ENCODE measurements at regions not wholly inside any gene's neighbourhood (a gene's known extent, or its start where the extent isn't known, plus 50 kb on each side); places are given as distances from the start of the nearest gene placed in this dataset.
"Not testable (repeated sequence)": the region's sequence is repeated elsewhere in the genome, so short reads cannot be mapped to it uniquely, and the experiment has no call there.

- no peaks in the 10 kb centered on the region for H3K79me1 ChIP-seq (replicated peaks; ENCODE audit: low read length, poor library complexity, severe bottlenecking)
- H3K27me3 ChIP-seq (ENCODE audit: control insufficient read depth in 1 of 2, insufficient read depth in 1 of 2, low read length in 2 of 2), result no peaks in the 10 kb centered on the region
- no peak overlapping the region for H3K9ac ChIP-seq (ENCODE audit: low read length)
- no peak overlapping the region for H3K23ac ChIP-seq (ENCODE audit: low read length in 2 of 2)
- no peak overlapping the region for H3K14ac ChIP-seq (ENCODE audit: low read length in 2 of 2)
- H3K4me3 ChIP-seq (ENCODE audit: insufficient read depth in 1 of 2, low read depth in 1 of 2, low read length in 2 of 2), result no peak overlapping the region
- no peak overlapping the region for H2AK5ac ChIP-seq (ENCODE audit: low read length, severe bottlenecking)
- H2BK120ac ChIP-seq (ENCODE audit: low read depth, low read length), result no peak overlapping the region
- H3K4me1 ChIP-seq (ENCODE audit: control insufficient read depth, insufficient read depth, low read depth, low read length), result no peaks in the 10 kb centered on the region
- H3K36me3 ChIP-seq (ENCODE audit: control insufficient read depth in 1 of 2, insufficient read depth in 2 of 2, low read depth in 1 of 2, low read length in 2 of 2), result no peaks in the 10 kb centered on the region
- no peak overlapping the region for H3K18ac ChIP-seq (ENCODE audit: low read depth in 1 of 2, low read length in 2 of 2)
- DNase-seq, result no peak
- no peak overlapping the region for H3K4me2 ChIP-seq (ENCODE audit: low read length, poor library complexity, severe bottlenecking)
- H4K8ac ChIP-seq (ENCODE audit: low read length), result no peak overlapping the region
- no peak overlapping the region for H3K4ac ChIP-seq (ENCODE audit: low read depth in 1 of 2, low read length in 2 of 2)
- peaks cover 5% of the 10 kb centered on the region for H3K9me3 ChIP-seq (ENCODE audit: control insufficient read depth, low read length)
- WGBS, result 50% methylated on average over 2 of the region's 2 CpGs
- no peak overlapping the region for H4K91ac ChIP-seq (ENCODE audit: low read length)
- H2AFZ ChIP-seq (ENCODE audit: low read depth, low read length), result no peak overlapping the region
- no peak overlapping the region for H2BK15ac ChIP-seq (ENCODE audit: low read depth, poor library complexity, severe bottlenecking)
- H3K27ac ChIP-seq (ENCODE audit: low read length, poor library complexity, severe bottlenecking), result no peak overlapping the region
- H2BK5ac ChIP-seq (ENCODE audit: low read depth, low read length, poor library complexity, severe bottlenecking), result no peak overlapping the region
- no peak overlapping the region for H2BK12ac ChIP-seq (ENCODE audit: low read length in 2 of 2)
Measured at GRCh38 chr3:163175970-163176369, 1679.4 kb downstream of the OTOL1 start.

- not testable (repeated sequence) for H3K23ac ChIP-seq (ENCODE audit: low read length in 2 of 2); H4K91ac ChIP-seq (ENCODE audit: low read length); H3K27me3 ChIP-seq (ENCODE audit: control insufficient read depth in 1 of 2, insufficient read depth in 1 of 2, low read length in 2 of 2); H3K14ac ChIP-seq (ENCODE audit: low read length in 2 of 2); H3K4ac ChIP-seq (ENCODE audit: low read depth in 1 of 2, low read length in 2 of 2); H2BK15ac ChIP-seq (ENCODE audit: low read depth, poor library complexity, severe bottlenecking); H3K79me1 ChIP-seq (replicated peaks; ENCODE audit: low read length, poor library complexity, severe bottlenecking); H2BK5ac ChIP-seq (ENCODE audit: low read depth, low read length, poor library complexity, severe bottlenecking); H3K4me3 ChIP-seq (ENCODE audit: insufficient read depth in 1 of 2, low read depth in 1 of 2, low read length in 2 of 2); H3K9ac ChIP-seq (ENCODE audit: low read length); H3K18ac ChIP-seq (ENCODE audit: low read depth in 1 of 2, low read length in 2 of 2); H3K27ac ChIP-seq (ENCODE audit: low read length, poor library complexity, severe bottlenecking); DNase-seq; H2AK5ac ChIP-seq (ENCODE audit: low read length, severe bottlenecking); H3K36me3 ChIP-seq (ENCODE audit: control insufficient read depth in 1 of 2, insufficient read depth in 2 of 2, low read depth in 1 of 2, low read length in 2 of 2); H4K8ac ChIP-seq (ENCODE audit: low read length); H2AFZ ChIP-seq (ENCODE audit: low read depth, low read length); H3K4me1 ChIP-seq (ENCODE audit: control insufficient read depth, insufficient read depth, low read depth, low read length); H2BK120ac ChIP-seq (ENCODE audit: low read depth, low read length); H3K4me2 ChIP-seq (ENCODE audit: low read length, poor library complexity, severe bottlenecking); H2BK12ac ChIP-seq (ENCODE audit: low read length in 2 of 2)
- 86% methylated on average over 2 of the region's 3 CpGs for WGBS
- H3K9me3 ChIP-seq (ENCODE audit: control insufficient read depth, low read length), result peaks cover 13% of the 10 kb centered on the region
Measured at GRCh38 chr3:163172513-163172912, 1675.9 kb downstream of the OTOL1 start.

- no peak overlapping the region for H3K4me2 ChIP-seq (ENCODE audit: low read length, poor library complexity, severe bottlenecking)
- peaks cover 17% of the 10 kb centered on the region for H3K9me3 ChIP-seq (ENCODE audit: control insufficient read depth, low read length)
- no peak overlapping the region for H4K91ac ChIP-seq (ENCODE audit: low read length)
- no peak overlapping the region for H3K27ac ChIP-seq (ENCODE audit: low read length, poor library complexity, severe bottlenecking)
- no peak overlapping the region for H2BK12ac ChIP-seq (ENCODE audit: low read length in 2 of 2)
- no peaks in the 10 kb centered on the region for H3K36me3 ChIP-seq (ENCODE audit: control insufficient read depth in 1 of 2, insufficient read depth in 2 of 2, low read depth in 1 of 2, low read length in 2 of 2)
- H3K4ac ChIP-seq (ENCODE audit: low read depth in 1 of 2, low read length in 2 of 2), result no peak overlapping the region
- no peak overlapping the region for H3K23ac ChIP-seq (ENCODE audit: low read length in 2 of 2)
- no CpG with 5 or more reads among the region's 1 CpG for WGBS
- H2BK5ac ChIP-seq (ENCODE audit: low read depth, low read length, poor library complexity, severe bottlenecking), result no peak overlapping the region
- H3K79me1 ChIP-seq (replicated peaks; ENCODE audit: low read length, poor library complexity, severe bottlenecking), result no peaks in the 10 kb centered on the region
- no peak overlapping the region for H3K9ac ChIP-seq (ENCODE audit: low read length)
- H4K8ac ChIP-seq (ENCODE audit: low read length), result no peak overlapping the region
- H3K4me1 ChIP-seq (ENCODE audit: control insufficient read depth, insufficient read depth, low read depth, low read length), result no peaks in the 10 kb centered on the region
- H2AK5ac ChIP-seq (ENCODE audit: low read length, severe bottlenecking), result no peak overlapping the region
- H2BK120ac ChIP-seq (ENCODE audit: low read depth, low read length), result no peak overlapping the region
- no peak overlapping the region for H3K18ac ChIP-seq (ENCODE audit: low read depth in 1 of 2, low read length in 2 of 2)
- H2AFZ ChIP-seq (ENCODE audit: low read depth, low read length), result no peak overlapping the region
- no peak overlapping the region for H2BK15ac ChIP-seq (ENCODE audit: low read depth, poor library complexity, severe bottlenecking)
- no peak overlapping the region for H3K14ac ChIP-seq (ENCODE audit: low read length in 2 of 2)
- DNase-seq, result no peak
- H3K27me3 ChIP-seq (ENCODE audit: control insufficient read depth in 1 of 2, insufficient read depth in 1 of 2, low read length in 2 of 2), result no peaks in the 10 kb centered on the region
- no peak overlapping the region for H3K4me3 ChIP-seq (ENCODE audit: insufficient read depth in 1 of 2, low read depth in 1 of 2, low read length in 2 of 2)
Measured at GRCh38 chr3:163166197-163166596, 1669.6 kb downstream of the OTOL1 start.

- Histone ChIP-seq H3K9me3 (ENCODE audit: control insufficient read depth, low read length) (no peaks in the 10 kb centered on the region), H3K18ac (ENCODE audit: low read depth in 1 of 2, low read length in 2 of 2) (no peak overlapping the region), H3K14ac (ENCODE audit: low read length in 2 of 2) (no peak overlapping the region), H2BK120ac (ENCODE audit: low read depth, low read length) (no peak overlapping the region), H2AK5ac (ENCODE audit: low read length, severe bottlenecking) (no peak overlapping the region), H3K4ac (ENCODE audit: low read depth in 1 of 2, low read length in 2 of 2) (no peak overlapping the region), H3K27me3 (ENCODE audit: control insufficient read depth in 1 of 2, insufficient read depth in 1 of 2, low read length in 2 of 2) (no peaks in the 10 kb centered on the region), H4K91ac (ENCODE audit: low read length) (no peak overlapping the region), H2BK15ac (ENCODE audit: low read depth, poor library complexity, severe bottlenecking) (no peak overlapping the region), H3K4me1 (ENCODE audit: control insufficient read depth, insufficient read depth, low read depth, low read length) (no peaks in the 10 kb centered on the region), H3K23ac (ENCODE audit: low read length in 2 of 2) (no peak overlapping the region), H3K4me2 (ENCODE audit: low read length, poor library complexity, severe bottlenecking) (no peak overlapping the region), H2BK5ac (ENCODE audit: low read depth, low read length, poor library complexity, severe bottlenecking) (no peak overlapping the region), H3K9ac (ENCODE audit: low read length) (no peak overlapping the region), H3K79me1 (replicated peaks; ENCODE audit: low read length, poor library complexity, severe bottlenecking) (no peaks in the 10 kb centered on the region), H4K8ac (ENCODE audit: low read length) (no peak overlapping the region), H3K27ac (ENCODE audit: low read length, poor library complexity, severe bottlenecking) (no peak overlapping the region), H3K4me3 (ENCODE audit: insufficient read depth in 1 of 2, low read depth in 1 of 2, low read length in 2 of 2) (no peak overlapping the region), H2BK12ac (ENCODE audit: low read length in 2 of 2) (no peak overlapping the region), H2AFZ (ENCODE audit: low read depth, low read length) (no peak overlapping the region), H3K36me3 (ENCODE audit: control insufficient read depth in 1 of 2, insufficient read depth in 2 of 2, low read depth in 1 of 2, low read length in 2 of 2) (no peaks in the 10 kb centered on the region)
- no peak for DNase-seq
- no CpG with 5 or more reads among the region's 2 CpGs for WGBS
Measured at GRCh38 chr3:163159306-163159705, 1662.7 kb downstream of the OTOL1 start.

All from mesenchymal stem cell (in vitro differentiated cells and primary cell).